MCF 10A (cell line): ENCODE measurements at regions not wholly inside any gene's neighbourhood (a gene's known extent, or its start where the extent isn't known, plus 50 kb on each side); places are given as distances from the start of the nearest gene placed in this dataset.

Experiments used
- BruUV-seq: library from RNA; stranded (reverse); fragments of 400-500 nt; replicated peaks from 2 replicates; lab custom pipeline; 2021; lab: Mats Ljungman, UMichigan
- CTCF ChIA-PET: fragments of 300-600 bp; sonication (Branson Sonifier 250); formaldehyde crosslinking; extraction: SDS; loops from one replicate; lab custom pipeline; 2021; ENCODE audit warnings: antibody characterized with exemption, inconsistent platforms; lab: Yijun Ruan, JAX
- POLR2A ChIA-PET: fragments of 300-600, 350-650 bp; sonication (Branson Sonifier 250); formaldehyde crosslinking; extraction: SDS; loops from one replicate; lab custom pipeline; 2020; ENCODE audit warnings: antibody characterized with exemption, inconsistent platforms; lab: Yijun Ruan, JAX
- DNase-seq: peaks from one replicate; pipeline ENCODE4 v3.0.0-alpha.2; 2018; ENCODE audit not compliant: unreplicated experiment
- H3K27ac Mint-ChIP-seq: one replicate; pipeline ENCODE4 v1.8.0; 2022; ENCODE audit warnings: mild to moderate bottlenecking, low read depth, mixed read lengths; ENCODE audit not compliant: unreplicated experiment
- H3K27me3 Mint-ChIP-seq: one replicate; pipeline ENCODE4 v1.8.0; 2022; ENCODE audit warnings: mixed read lengths; ENCODE audit not compliant: insufficient read depth, unreplicated experiment
- H3K36me3 Mint-ChIP-seq: one replicate; pipeline ENCODE4 v1.8.0; 2022; ENCODE audit warnings: mild to moderate bottlenecking, moderate library complexity, mixed read lengths; ENCODE audit not compliant: insufficient read depth, unreplicated experiment
- H3K4me1 Mint-ChIP-seq: one replicate; pipeline ENCODE4 v1.8.0; 2022; ENCODE audit warnings: mixed read lengths; ENCODE audit not compliant: insufficient read depth, unreplicated experiment
- H3K4me3 Mint-ChIP-seq: one replicate; pipeline ENCODE4 v1.8.0; 2022; ENCODE audit warnings: mild to moderate bottlenecking, moderate library complexity, mixed read lengths; ENCODE audit not compliant: unreplicated experiment
- H3K9me3 Mint-ChIP-seq: one replicate; pipeline ENCODE4 v1.8.0; 2022; ENCODE audit warnings: mixed read lengths; ENCODE audit not compliant: unreplicated experiment
- intact Hi-C: fragments of 100-400 bp; cut with micrococcal nuclease; formaldehyde crosslinking; loops from 2 replicates; pipeline ENCODE4 v1.14.1; 2022
- TF ChIP-seq, protein P1 (sequence below): fragments of 200-600 bp; IDR thresholded peaks from one replicate; pipeline ENCODE4 v1.8.0; 2022; ENCODE audit warnings: antibody characterized with exemption, mild to moderate bottlenecking; ENCODE audit not compliant: unreplicated experiment

DNA sequence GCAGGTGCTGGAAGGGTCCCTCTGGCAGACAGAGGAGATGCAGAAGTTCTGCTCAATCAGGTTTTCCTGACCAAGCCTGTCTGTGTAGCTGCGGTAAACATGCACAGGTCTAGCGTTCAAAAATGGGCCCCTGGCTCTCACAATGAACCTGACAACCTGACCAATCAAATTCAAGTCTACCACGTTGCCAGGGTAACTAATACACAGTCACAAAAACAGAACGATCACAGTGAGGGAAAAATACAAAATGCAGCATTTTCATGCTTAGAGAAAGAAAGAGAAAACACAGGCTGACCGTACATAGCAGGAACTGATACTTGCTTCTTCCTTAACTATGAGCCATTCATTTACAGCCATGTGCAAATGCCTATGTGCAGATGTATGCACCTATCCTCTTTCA lies 353.1 kb upstream of the TSHZ2 start:
- ChIA-PET CTCF (interaction anchor here (0.6 to 0.8 kb wide), 3 partner anchors 309 to 738 kb away, joined by 3 to 4 read pairs (median 3); no protein-coding TSS in a partner anchor), POLR2A (no interaction called here)
- DNase-seq = no peak
- intact Hi-C loops = no loop called here
- H3K27me3 Mint-ChIP-seq = peaks cover 13% of the 10 kb centered on the region
- no peaks in the 10 kb centered on the region for H3K4me1 Mint-ChIP-seq
- BruUV-seq = no TSS peak
- no peak overlapping the region for H3K4me3 Mint-ChIP-seq
- TF ChIP-seq, protein P1, sequence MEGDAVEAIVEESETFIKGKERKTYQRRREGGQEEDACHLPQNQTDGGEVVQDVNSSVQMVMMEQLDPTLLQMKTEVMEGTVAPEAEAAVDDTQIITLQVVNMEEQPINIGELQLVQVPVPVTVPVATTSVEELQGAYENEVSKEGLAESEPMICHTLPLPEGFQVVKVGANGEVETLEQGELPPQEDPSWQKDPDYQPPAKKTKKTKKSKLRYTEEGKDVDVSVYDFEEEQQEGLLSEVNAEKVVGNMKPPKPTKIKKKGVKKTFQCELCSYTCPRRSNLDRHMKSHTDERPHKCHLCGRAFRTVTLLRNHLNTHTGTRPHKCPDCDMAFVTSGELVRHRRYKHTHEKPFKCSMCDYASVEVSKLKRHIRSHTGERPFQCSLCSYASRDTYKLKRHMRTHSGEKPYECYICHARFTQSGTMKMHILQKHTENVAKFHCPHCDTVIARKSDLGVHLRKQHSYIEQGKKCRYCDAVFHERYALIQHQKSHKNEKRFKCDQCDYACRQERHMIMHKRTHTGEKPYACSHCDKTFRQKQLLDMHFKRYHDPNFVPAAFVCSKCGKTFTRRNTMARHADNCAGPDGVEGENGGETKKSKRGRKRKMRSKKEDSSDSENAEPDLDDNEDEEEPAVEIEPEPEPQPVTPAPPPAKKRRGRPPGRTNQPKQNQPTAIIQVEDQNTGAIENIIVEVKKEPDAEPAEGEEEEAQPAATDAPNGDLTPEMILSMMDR = no peak
- H3K9me3 Mint-ChIP-seq = no peaks in the 10 kb centered on the region
- H3K27ac Mint-ChIP-seq = no peak overlapping the region
- no peaks in the 10 kb centered on the region for H3K36me3 Mint-ChIP-seq

DNA sequence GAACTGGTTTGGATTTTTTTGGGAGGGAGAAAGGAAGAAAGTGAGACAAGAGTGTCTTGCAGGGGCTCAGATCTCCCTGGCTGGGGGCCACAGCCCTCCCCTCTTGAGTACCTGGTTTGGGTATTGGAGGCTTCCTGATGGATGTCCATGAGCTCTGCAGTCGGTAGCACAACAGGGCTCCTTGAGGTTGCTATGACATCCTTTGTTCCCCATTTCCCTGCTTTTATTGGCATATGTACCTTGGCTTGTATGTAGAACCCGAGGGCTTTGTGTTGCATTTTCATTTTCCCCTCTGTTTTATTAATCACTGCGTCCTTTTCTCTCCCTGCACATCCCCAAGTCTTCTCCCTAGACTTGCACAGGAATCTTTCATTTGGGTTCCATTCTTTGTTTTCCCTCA lies 355.5 kb upstream of the TSHZ2 start:
- peaks cover 26% of the 10 kb centered on the region for H3K27me3 Mint-ChIP-seq
- H3K4me1 Mint-ChIP-seq = no peaks in the 10 kb centered on the region
- H3K27ac Mint-ChIP-seq = no peak overlapping the region
- intact Hi-C loops = no loop called here
- no peak overlapping the region for H3K4me3 Mint-ChIP-seq
- no peaks in the 10 kb centered on the region for H3K36me3 Mint-ChIP-seq
- POLR2A ChIA-PET = no interaction called here
- peaks cover 16% of the 10 kb centered on the region for H3K9me3 Mint-ChIP-seq
- DNase-seq = no peak
- BruUV-seq = no TSS peak
- CTCF ChIA-PET = interaction anchor here (0.6 kb wide), 1 partner anchor 121 kb away, joined by 3 read pairs; no protein-coding TSS in a partner anchor
- TF ChIP-seq, protein P1 = no peak

DNA sequence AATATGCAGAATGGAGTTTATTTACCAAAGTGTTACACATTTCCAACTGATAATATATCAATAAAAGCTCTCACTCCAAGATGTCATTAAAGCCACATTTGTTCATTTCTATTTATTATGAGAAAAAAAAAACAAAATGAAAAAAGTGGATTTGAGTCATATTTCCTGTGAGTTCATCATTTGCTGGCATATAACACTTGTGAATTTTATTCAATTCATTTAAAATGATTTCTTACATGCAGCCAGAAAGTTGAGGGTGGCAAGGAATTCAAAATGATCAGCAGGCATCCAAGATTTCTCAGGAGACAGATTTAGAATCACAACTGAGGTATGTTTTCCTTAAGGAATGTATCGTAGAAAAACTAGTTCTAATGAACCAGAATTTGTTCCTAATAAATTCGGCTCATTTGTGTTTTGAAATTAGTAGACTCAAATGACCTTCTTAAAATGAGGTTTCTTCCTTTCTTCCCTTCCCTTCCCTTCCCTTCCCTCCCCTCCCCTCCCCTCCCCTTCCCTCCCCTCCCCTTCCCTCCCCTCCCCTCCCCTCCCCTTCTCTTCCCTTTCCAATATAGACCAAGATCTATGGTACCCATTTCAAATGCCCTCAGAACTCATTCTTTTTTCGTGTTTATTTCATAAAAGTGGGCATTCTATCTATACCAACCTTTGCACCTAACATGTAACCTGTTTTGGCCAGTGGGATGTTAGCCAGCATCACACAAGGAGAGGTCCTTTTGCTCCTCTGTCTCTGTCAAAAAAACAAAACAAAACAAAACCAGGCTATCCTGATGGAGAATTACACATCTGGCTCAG lies 357.9 kb upstream of the TSHZ2 start:
- no peak for DNase-seq
- no peak overlapping the region for H3K27ac Mint-ChIP-seq
- ChIA-PET POLR2A (no interaction called here), CTCF (interaction anchor here (0.7 to 1.0 kb wide), 3 partner anchors 20 to 603 kb away, joined by 3 to 4 read pairs (median 4); no protein-coding TSS in a partner anchor)
- TF ChIP-seq, protein P1 = no peak
- H3K4me1 Mint-ChIP-seq = no peaks in the 10 kb centered on the region
- H3K36me3 Mint-ChIP-seq = no peaks in the 10 kb centered on the region
- no TSS peak for BruUV-seq
- H3K27me3 Mint-ChIP-seq = peaks cover 26% of the 10 kb centered on the region
- H3K4me3 Mint-ChIP-seq = no peak overlapping the region
- intact Hi-C loops = no loop called here
- H3K9me3 Mint-ChIP-seq = peaks cover 30% of the 10 kb centered on the region

DNA sequence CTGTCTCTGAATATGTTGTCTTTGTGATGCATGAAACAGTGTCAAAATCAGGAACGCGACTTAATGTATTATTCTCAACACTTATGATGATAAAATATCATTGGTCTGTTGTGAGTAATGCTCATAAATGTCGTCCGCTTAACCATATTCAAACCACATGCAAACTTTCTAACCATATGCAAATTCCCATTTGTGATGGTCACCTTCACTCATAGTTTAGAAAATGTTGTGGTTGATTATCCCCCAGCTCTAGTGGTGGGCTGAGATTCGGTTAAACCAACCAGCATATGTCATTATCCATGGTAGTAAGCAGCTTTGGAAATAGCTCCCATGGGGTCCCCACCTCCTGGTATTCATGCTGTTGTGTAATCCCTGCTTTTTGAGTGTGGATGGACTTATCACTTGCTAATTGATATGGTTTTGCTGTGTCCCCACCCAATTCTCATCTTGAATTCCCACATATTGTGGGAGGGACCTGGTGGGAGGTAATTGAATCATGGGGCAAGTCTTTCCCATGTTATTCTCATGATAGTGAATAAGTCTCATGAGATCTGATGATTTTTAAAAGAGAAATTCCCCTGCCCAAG lies 360.0 kb upstream of the TSHZ2 start:
- no TSS peak for BruUV-seq
- H3K27ac Mint-ChIP-seq = no peak overlapping the region
- ChIA-PET POLR2A (no interaction called here), CTCF (no interaction called here)
- intact Hi-C loops = no loop called here
- H3K9me3 Mint-ChIP-seq = peaks cover 30% of the 10 kb centered on the region
- H3K36me3 Mint-ChIP-seq = no peaks in the 10 kb centered on the region
- H3K27me3 Mint-ChIP-seq = peaks cover 26% of the 10 kb centered on the region
- no peak overlapping the region for H3K4me3 Mint-ChIP-seq
- H3K4me1 Mint-ChIP-seq = no peaks in the 10 kb centered on the region
- TF ChIP-seq, protein P1 = no peak
- DNase-seq = no peak
